Epithelial cell of esophagus (primary cell): ENCODE measurements at regions not wholly inside any gene's neighbourhood (a gene's known extent, or its start where the extent isn't known, plus 50 kb on each side); places are given as distances from the start of the nearest gene placed in this dataset.

ENCODE experiments used
- DNase-seq: peaks from one replicate; pipeline ENCODE4 v3.0.0; 2010; ENCODE audit warnings: low read depth
- H3K4me3 ChIP-seq: 2 replicates; pipeline ENCODE4 v1.5.1; 2011; ENCODE audit warnings: mild to moderate bottlenecking, low read length, control low read depth
- CTCF ChIP-seq: IDR thresholded peaks from 2 replicates; pipeline ENCODE4 v1.5.1; 2011; ENCODE audit warnings: low read depth, mild to moderate bottlenecking, low read length, control low read depth, inconsistent platforms; ENCODE audit not compliant: insufficient read depth; ENCODE audit errors: missing control alignments

- no peak for TF ChIP-seq CTCF
- no peak for DNase-seq
- H3K4me3 ChIP-seq = no peak overlapping the region
Measured at GRCh38 chr12:114220311-114220710, 185.6 kb downstream of the TBX5 start.

GRCh38 chr12:114218136-114218535, 187.8 kb downstream of the TBX5 start:
- TF ChIP-seq CTCF = no peak
- DNase-seq = no peak
- no peak overlapping the region for H3K4me3 ChIP-seq

GRCh38 chr12:114215746-114216145, 190.2 kb downstream of the TBX5 start:
- DNase-seq = no peak
- no peak for TF ChIP-seq CTCF
- no peak overlapping the region for H3K4me3 ChIP-seq

GRCh38 chr12:114213055-114213581, 192.8 kb downstream of the TBX5 start:
- no peak overlapping the region for H3K4me3 ChIP-seq
- DNase-seq = no peak
- TF ChIP-seq CTCF = no peak

GRCh38 chr12:114209861-114210260, 196.1 kb downstream of the TBX5 start:
- no peak for DNase-seq
- no peak overlapping the region for H3K4me3 ChIP-seq
- no peak for TF ChIP-seq CTCF

- TF ChIP-seq CTCF = no peak
- DNase-seq = no peak
- no peak overlapping the region for H3K4me3 ChIP-seq
Measured at GRCh38 chr12:114206525-114206924, 199.4 kb downstream of the TBX5 start.

GRCh38 chr12:114201794-114202193, 204.2 kb downstream of the TBX5 start:
- no peak for DNase-seq
- H3K4me3 ChIP-seq = no peak overlapping the region
- no peak for TF ChIP-seq CTCF
